ENCODE measurements at regions not wholly inside any gene's neighbourhood (a gene's known extent, or its start where the extent isn't known, plus 50 kb on each side); places are given as distances from the start of the nearest gene placed in this dataset.

DNA sequence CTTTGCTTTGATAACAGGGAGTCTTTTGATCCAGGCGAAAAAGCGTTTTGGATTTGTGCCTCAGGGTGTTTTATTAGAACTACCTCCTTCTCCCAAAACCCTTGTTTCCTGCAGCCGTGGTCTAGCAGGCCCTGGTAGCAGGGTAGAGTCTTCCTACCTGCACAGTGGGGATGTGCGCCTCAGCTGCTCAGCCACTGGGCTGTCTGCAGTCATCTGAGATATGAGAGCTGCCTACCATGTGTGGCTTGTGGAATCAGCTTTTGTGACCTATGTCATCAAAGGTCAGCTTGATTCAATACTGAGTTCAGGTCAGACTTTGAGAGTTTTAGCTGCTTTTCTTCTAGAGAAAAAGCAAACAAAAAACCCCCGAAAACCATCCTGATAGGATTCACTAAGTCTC lies 279.5 kb downstream of the CLIC5 start:
- intact Hi-C loops (cut with DNase I), result no loop called here
- H3K4me1 ChIP-seq, result peaks cover 0 to 6% of the 10 kb centered on the region in 2 donors
- no peaks in the 10 kb centered on the region for H3K36me3 ChIP-seq
- 76 to 86% methylated on average over 5 of the region's 5 CpGs for WGBS, 2 donors
- H3K4me3 ChIP-seq (replicated peaks in 1 of 3), result no peak overlapping the region
- H3K9me3 ChIP-seq, result no peaks in the 10 kb centered on the region
- TF ChIP-seq POLR2A (IDR thresholded peaks at IDR 0.05) (no peak), CTCF (IDR thresholded peaks at IDR 0.05) (no peak)
- no peaks in the 10 kb centered on the region for H3K27me3 ChIP-seq
- no peak for DNase-seq
- no peak overlapping the region for H3K27ac ChIP-seq

GRCh38 chr6:45732731-45733130 lies 282.9 kb downstream of the CLIC5 start:
- Histone ChIP-seq H3K4me3 (replicated peaks in 1 of 3) (no peak overlapping the region), H3K4me1 (peaks cover 0 to under 1% of the 10 kb centered on the region in 2 donors), H3K27ac (no peak overlapping the region), H3K36me3 (no peaks in the 10 kb centered on the region), H3K27me3 (no peaks in the 10 kb centered on the region), H3K9me3 (no peaks in the 10 kb centered on the region)
- 53 to 66% methylated on average over 7 of the region's 7 CpGs for WGBS, 2 donors
- intact Hi-C loops (cut with DNase I), result no loop called here
- DNase-seq, result no peak
- TF ChIP-seq POLR2A (IDR thresholded peaks at IDR 0.05) (no peak), CTCF (IDR thresholded peaks at IDR 0.05) (no peak)

- Histone ChIP-seq H3K27ac (no peak overlapping the region), H3K4me3 (replicated peaks in 1 of 3) (no peak overlapping the region), H3K4me1 (no peaks in the 10 kb centered on the region), H3K36me3 (no peaks in the 10 kb centered on the region), H3K27me3 (no peaks in the 10 kb centered on the region), H3K9me3 (no peaks in the 10 kb centered on the region)
- no peak for DNase-seq
- no peak for TF ChIP-seq POLR2A (IDR thresholded peaks at IDR 0.05)
- no peak for TF ChIP-seq CTCF (IDR thresholded peaks at IDR 0.05)
- WGBS, 2 donors, result 85 to 88% methylated on average over 1 of the region's 1 CpG
- intact Hi-C loops (cut with DNase I), result no loop called here
Observed at GRCh38 chr6:45730232-45730631, 285.4 kb downstream of the CLIC5 start.

- Histone ChIP-seq H3K9me3 (no peaks in the 10 kb centered on the region), H3K4me1 (no peaks in the 10 kb centered on the region), H3K4me3 (replicated peaks in 1 of 3) (no peak overlapping the region), H3K36me3 (no peaks in the 10 kb centered on the region), H3K27me3 (no peaks in the 10 kb centered on the region), H3K27ac (no peak overlapping the region)
- TF ChIP-seq CTCF (IDR thresholded peaks at IDR 0.05) (no peak), POLR2A (IDR thresholded peaks at IDR 0.05) (no peak)
- whole genome bisulfite sequencing, 2 donors, result 74 to 77% methylated on average over 3 of the region's 3 CpGs
- intact Hi-C loops (cut with DNase I), result no loop called here
- no peak for DNase-seq
Observed at GRCh38 chr6:45728674-45729073, 287.0 kb downstream of the CLIC5 start.

DNA sequence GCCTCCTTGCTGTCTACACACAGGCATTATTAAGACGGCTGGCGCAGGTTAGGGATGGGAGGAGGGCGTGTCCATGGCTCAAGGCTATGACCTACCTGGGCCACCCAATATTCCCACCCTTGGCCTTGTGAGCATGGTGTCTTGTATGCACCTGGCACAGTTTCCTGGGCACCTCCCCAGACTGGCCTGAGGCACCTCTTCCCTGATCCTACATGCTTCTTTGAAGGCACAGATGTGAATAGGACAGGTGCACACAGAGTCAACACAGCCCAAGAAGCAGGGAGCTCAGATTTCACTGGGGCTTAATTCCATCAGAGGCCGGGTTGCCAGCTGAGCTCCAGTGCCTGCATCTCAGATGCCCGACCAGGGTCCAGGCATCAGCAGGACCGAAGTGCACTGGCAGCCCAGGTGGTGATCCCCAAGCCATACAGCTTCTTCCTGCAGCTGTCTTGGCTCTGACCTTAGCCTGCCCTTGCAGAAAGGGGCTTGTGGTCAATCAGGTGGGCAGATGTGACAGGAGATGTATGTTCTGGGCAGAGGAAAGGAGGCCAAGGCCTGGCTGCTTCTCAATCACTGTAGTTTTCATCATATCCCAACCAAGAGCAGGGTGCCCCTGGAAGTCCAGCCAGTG lies 287.7 kb downstream of the CLIC5 start:
- TF ChIP-seq POLR2A (IDR thresholded peaks at IDR 0.05) (no peak), CTCF (IDR thresholded peaks at IDR 0.05) (no peak)
- no peaks in the 10 kb centered on the region for H3K4me1 ChIP-seq
- no peaks in the 10 kb centered on the region for H3K9me3 ChIP-seq
- H3K27me3 ChIP-seq, result no peaks in the 10 kb centered on the region
- 95 to 100% methylated on average over 4 to 5 of the region's 6 CpGs for WGBS, 2 donors
- intact Hi-C loops (cut with DNase I), result no loop called here
- no peak for DNase-seq
- H3K27ac ChIP-seq, result no peak overlapping the region
- H3K36me3 ChIP-seq, result no peaks in the 10 kb centered on the region
- H3K4me3 ChIP-seq (replicated peaks in 1 of 3), result no peak overlapping the region
